GM23338 (cell line): ENCODE measurements at regions not wholly inside any gene's neighbourhood (a gene's known extent, or its start where the extent isn't known, plus 50 kb on each side); places are given as distances from the start of the nearest gene placed in this dataset.

Experiments
- ATAC-seq: fragments of 200-7000 bp; cut with Tn5 transposase; 3 replicates; pipeline ENCODE4 v1.9.1; 2020
- DNase-seq: peaks from one replicate; pipeline ENCODE4 v3.0.0-alpha.2; 2015; ENCODE audit warnings: low spot score
- H2AFZ ChIP-seq: fragments of 200-600 bp; sonication (generic); 2 replicates; pipeline ENCODE4 v1.8.0; 2016; ENCODE audit warnings: antibody characterized with exemption, mild to moderate bottlenecking, moderate library complexity
- H3F3A ChIP-seq: fragments of 200-600 bp; sonication (generic); replicated peaks from 2 replicates; pipeline ENCODE4 v1.8.0; 2017; ENCODE audit warnings: antibody characterized with exemption, mixed run types, low read depth
- H3K27ac ChIP-seq: fragments of 200-600 bp; sonication (generic); 2 replicates; pipeline ENCODE4 v1.6.1; 2016; ENCODE audit warnings: low read depth
- H3K27me3 ChIP-seq: fragments of 200-600 bp; sonication (generic); 2 replicates; pipeline ENCODE4 v1.8.0; 2016; ENCODE audit warnings: mild to moderate bottlenecking, mixed run types, moderate library complexity; ENCODE audit not compliant: insufficient read depth
- H3K36me3 ChIP-seq: fragments of 200-600 bp; sonication (generic); 2 replicates; pipeline ENCODE4 v1.8.0; 2016; ENCODE audit warnings: mild to moderate bottlenecking; ENCODE audit not compliant: insufficient read depth
- H3K4me1 ChIP-seq: fragments of 200-600 bp; sonication (generic); 2 replicates; pipeline ENCODE4 v1.8.0; 2016; ENCODE audit warnings: mild to moderate bottlenecking, moderate library complexity; ENCODE audit not compliant: insufficient read depth
- H3K4me2 ChIP-seq: fragments of 200-600 bp; sonication (generic); 2 replicates; pipeline ENCODE4 v1.7.1; 2017; ENCODE audit warnings: mixed run types
- H3K4me3 ChIP-seq: fragments of 200-600 bp; sonication (generic); 2 replicates; pipeline ENCODE4 v1.6.1; 2016; ENCODE audit warnings: mixed run types
- H3K79me2 ChIP-seq: fragments of 200-600 bp; sonication (generic); replicated peaks from 2 replicates; pipeline ENCODE4 v1.8.0; 2017; ENCODE audit warnings: mild to moderate bottlenecking; ENCODE audit not compliant: insufficient read depth
- H3K9me2 ChIP-seq: fragments of 200-600 bp; sonication (generic); 2 replicates; pipeline ENCODE4 v1.8.0; 2017; ENCODE audit not compliant: insufficient read depth
- H4K20me1 ChIP-seq: fragments of 200-600 bp; sonication (generic); replicated peaks from 2 replicates; pipeline ENCODE4 v1.8.0; 2017; ENCODE audit warnings: mild to moderate bottlenecking; ENCODE audit not compliant: insufficient read depth
- H3K27ac Mint-ChIP-seq: 2 replicates; pipeline ENCODE4 v1.8.0; 2020; ENCODE audit warnings: inconsistent platforms, mild to moderate bottlenecking, moderate library complexity, mixed read lengths
- H3K27me3 Mint-ChIP-seq: 3 replicates; pipeline ENCODE4 v1.8.0; 2022; ENCODE audit warnings: low read depth, mild to moderate bottlenecking, moderate library complexity, mixed read lengths, inconsistent platforms; ENCODE audit not compliant: insufficient read depth, poor library complexity
- H3K36me3 Mint-ChIP-seq: 3 replicates; pipeline ENCODE4 v1.8.0; 2021; ENCODE audit warnings: low read depth, mild to moderate bottlenecking, inconsistent platforms, moderate library complexity, mixed read lengths
- H3K4me1 Mint-ChIP-seq: 3 replicates; pipeline ENCODE4 v1.8.0; 2020; ENCODE audit warnings: mild to moderate bottlenecking, inconsistent platforms, mixed read lengths
- H3K4me3 Mint-ChIP-seq: 3 replicates; pipeline ENCODE4 v1.8.0; 2021; ENCODE audit warnings: moderate library complexity, mild to moderate bottlenecking, inconsistent platforms, mixed read lengths
- H3K9me3 Mint-ChIP-seq: 3 replicates; pipeline ENCODE4 v1.8.0; 2020; ENCODE audit warnings: moderate library complexity, mild to moderate bottlenecking, inconsistent platforms, mixed read lengths
- CREB1 ChIP-seq: fragments of 250-450 bp; sonication (Bioruptor Pico); IDR thresholded peaks from 2 replicates; pipeline ENCODE4 v1.5.0; 2020; ENCODE audit warnings: low read depth, mild to moderate bottlenecking, moderate library complexity
- CTCF ChIP-seq, 2 experiments: fragments of 200-600 bp in 1 of 2; sonication (generic) in 1 of 2; conservative IDR thresholded peaks; 2 replicates each; pipeline versions ENCODE4 v1.5.1 to v1.6.1; 2016 to 2017; ENCODE audit warnings: antibody characterized with exemption in 2 of 2, low read depth in 2 of 2, mild to moderate bottlenecking in 2 of 2, moderate library complexity in 1 of 2
- EZH2phosphoT487 ChIP-seq: fragments of 200-600 bp; sonication (generic); IDR thresholded peaks from one replicate; pipeline ENCODE4 v1.8.1; 2018; ENCODE audit warnings: antibody characterized with exemption; ENCODE audit not compliant: unreplicated experiment
- ZNF331 ChIP-seq: fragments of 250-450 bp; sonication (Bioruptor Pico); IDR thresholded peaks from 2 replicates; pipeline ENCODE4 v1.5.0; 2020; ENCODE audit warnings: low read depth, mild to moderate bottlenecking, moderate library complexity
- ZNF462 ChIP-seq: fragments of 250-450 bp; sonication (Bioruptor Pico); IDR thresholded peaks from 2 replicates; pipeline ENCODE4 v1.5.0; 2020; ENCODE audit warnings: mild to moderate bottlenecking, moderate library complexity

- TF ChIP-seq ZNF462 (CRISPR knock-in tag) (no peak), CREB1 (CRISPR knock-in tag) (no peak)
Measured at GRCh38 chr10:62964026-62964425, 147.9 kb upstream of the EGR2 start (continued).

- H3K4me1 Mint-ChIP-seq = peaks cover 11% of the 10 kb centered on the region
- peaks cover 7% of the 10 kb centered on the region; the same call in 2 of the 3 replicates for H3K9me3 Mint-ChIP-seq
- ATAC-seq (peak; percentile 60), DNase-seq (no peak)
- H3F3A ChIP-seq = no peaks in the 10 kb centered on the region
- no peak overlapping the region for H3K4me2 ChIP-seq
- H4K20me1 ChIP-seq = no peaks in the 10 kb centered on the region
- no peaks in the 10 kb centered on the region for H3K36me3 ChIP-seq
- peaks cover 3% of the 10 kb centered on the region; the same call in 2 of the 3 replicates for H3K36me3 Mint-ChIP-seq
- no peak overlapping the region for H3K27ac Mint-ChIP-seq
- H3K4me3 ChIP-seq = no peak overlapping the region
- no peaks in the 10 kb centered on the region for H3K27me3 Mint-ChIP-seq
- H3K79me2 ChIP-seq = no peaks in the 10 kb centered on the region
- no peak overlapping the region for H3K4me3 Mint-ChIP-seq
- peaks cover 3% of the 10 kb centered on the region; the same call in 1 of the 2 replicates for H3K9me2 ChIP-seq
- no peaks in the 10 kb centered on the region for H3K27me3 ChIP-seq
- H3K27ac ChIP-seq = no peak overlapping the region
- no peaks in the 10 kb centered on the region for H3K4me1 ChIP-seq
- TF ChIP-seq CTCF (conservative IDR thresholded peaks at IDR 0.05; ENCODE audit: low read depth in 2 of 2) = peak; percentile 11 to 19; a peak in 1 of 4 replicates
- TF ChIP-seq ZNF331 (CRISPR knock-in tag) = no peak
- TF ChIP-seq EZH2phosphoT487 = no peak
- peak overlapping the region; percentile 53; the same call in 1 of the 2 replicates for H2AFZ ChIP-seq
Measured at GRCh38 chr10:62961951-62962523, 145.9 kb upstream of the EGR2 start.
